SK-N-SH treated with all-trans-retinoic acid at 6 μM for 48 hours (cell line): ENCODE measurements at regions not wholly inside any gene's neighbourhood (a gene's known extent, or its start where the extent isn't known, plus 50 kb on each side); places are given as distances from the start of the nearest gene placed in this dataset.

Experiments used
- CREB5 ChIP-seq: fragments of 250-450 bp; sonication (Bioruptor Pico); IDR thresholded peaks from 2 replicates; pipeline ENCODE4 v1.5.1; 2020; ENCODE audit warnings: low read depth, mild to moderate bottlenecking, moderate library complexity
- CSRNP3 ChIP-seq: fragments of 250-450 bp; sonication (Bioruptor Pico); IDR thresholded peaks from 2 replicates; pipeline ENCODE4 v1.5.1; 2021; ENCODE audit warnings: mild to moderate bottlenecking, moderate library complexity
- OSR1 ChIP-seq: fragments of 250-450 bp; sonication (Bioruptor Pico); IDR thresholded peaks from 2 replicates; pipeline ENCODE4 v1.8.0; 2022; ENCODE audit warnings: moderate library complexity, mild to moderate bottlenecking, inconsistent platforms
- SNAI2 ChIP-seq: fragments of 250-450 bp; sonication (Bioruptor Pico); IDR thresholded peaks from 2 replicates; pipeline ENCODE4 v1.5.0; 2020; ENCODE audit warnings: mild to moderate bottlenecking, moderate library complexity
- TCF4 ChIP-seq: fragments of 250-450 bp; sonication (Bioruptor Pico); IDR thresholded peaks from 2 replicates; pipeline ENCODE4 v1.8.0; 2021; ENCODE audit warnings: mild to moderate bottlenecking, moderate library complexity, borderline replicate concordance
- ZNF565 ChIP-seq: fragments of 450-650 bp; formaldehyde crosslinking; conservative IDR thresholded peaks from 2 replicates; pipeline ENCODE4 v1.5.0; 2020; ENCODE audit warnings: low read depth, mild to moderate bottlenecking, moderate library complexity
- ZNF70 ChIP-seq: fragments of 450-650 bp; formaldehyde crosslinking; IDR thresholded peaks from 2 replicates; pipeline ENCODE4 v1.5.0; 2020; ENCODE audit warnings: mild to moderate bottlenecking, moderate library complexity
- TF ChIP-seq, protein P1 (sequence below): fragments of 250-450 bp; sonication (Bioruptor Pico); IDR thresholded peaks from 2 replicates; pipeline ENCODE4 v1.8.0; 2021; ENCODE audit warnings: low read depth, mild to moderate bottlenecking, moderate library complexity, borderline replicate concordance
- TF ChIP-seq, protein P2 (sequence below): fragments of 250-450 bp; sonication (Bioruptor Pico); IDR thresholded peaks from 2 replicates; pipeline ENCODE4 v1.8.0; 2020; ENCODE audit warnings: mild to moderate bottlenecking, moderate library complexity, borderline replicate concordance

- TF ChIP-seq OSR1, result no peak
- no peak for TF ChIP-seq ZNF70 (CRISPR knock-in tag)
- TF ChIP-seq ZNF565 (CRISPR knock-in tag), result no peak
- TF ChIP-seq SNAI2 (CRISPR knock-in tag), result no peak
- TF ChIP-seq, protein P1, sequence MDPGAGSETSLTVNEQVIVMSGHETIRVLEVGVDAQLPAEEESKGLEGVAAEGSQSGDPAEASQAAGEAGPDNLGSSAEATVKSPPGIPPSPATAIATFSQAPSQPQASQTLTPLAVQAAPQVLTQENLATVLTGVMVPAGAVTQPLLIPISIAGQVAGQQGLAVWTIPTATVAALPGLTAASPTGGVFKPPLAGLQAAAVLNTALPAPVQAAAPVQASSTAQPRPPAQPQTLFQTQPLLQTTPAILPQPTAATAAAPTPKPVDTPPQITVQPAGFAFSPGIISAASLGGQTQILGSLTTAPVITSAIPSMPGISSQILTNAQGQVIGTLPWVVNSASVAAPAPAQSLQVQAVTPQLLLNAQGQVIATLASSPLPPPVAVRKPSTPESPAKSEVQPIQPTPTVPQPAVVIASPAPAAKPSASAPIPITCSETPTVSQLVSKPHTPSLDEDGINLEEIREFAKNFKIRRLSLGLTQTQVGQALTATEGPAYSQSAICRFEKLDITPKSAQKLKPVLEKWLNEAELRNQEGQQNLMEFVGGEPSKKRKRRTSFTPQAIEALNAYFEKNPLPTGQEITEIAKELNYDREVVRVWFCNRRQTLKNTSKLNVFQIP (CRISPR knock-in tag), result no peak
- no peak for TF ChIP-seq CREB5 (CRISPR knock-in tag)
- no peak for TF ChIP-seq CSRNP3 (CRISPR knock-in tag)
- TF ChIP-seq, protein P2, sequence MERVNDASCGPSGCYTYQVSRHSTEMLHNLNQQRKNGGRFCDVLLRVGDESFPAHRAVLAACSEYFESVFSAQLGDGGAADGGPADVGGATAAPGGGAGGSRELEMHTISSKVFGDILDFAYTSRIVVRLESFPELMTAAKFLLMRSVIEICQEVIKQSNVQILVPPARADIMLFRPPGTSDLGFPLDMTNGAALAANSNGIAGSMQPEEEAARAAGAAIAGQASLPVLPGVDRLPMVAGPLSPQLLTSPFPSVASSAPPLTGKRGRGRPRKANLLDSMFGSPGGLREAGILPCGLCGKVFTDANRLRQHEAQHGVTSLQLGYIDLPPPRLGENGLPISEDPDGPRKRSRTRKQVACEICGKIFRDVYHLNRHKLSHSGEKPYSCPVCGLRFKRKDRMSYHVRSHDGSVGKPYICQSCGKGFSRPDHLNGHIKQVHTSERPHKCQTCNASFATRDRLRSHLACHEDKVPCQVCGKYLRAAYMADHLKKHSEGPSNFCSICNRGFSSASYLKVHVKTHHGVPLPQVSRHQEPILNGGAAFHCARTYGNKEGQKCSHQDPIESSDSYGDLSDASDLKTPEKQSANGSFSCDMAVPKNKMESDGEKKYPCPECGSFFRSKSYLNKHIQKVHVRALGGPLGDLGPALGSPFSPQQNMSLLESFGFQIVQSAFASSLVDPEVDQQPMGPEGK (CRISPR knock-in tag), result no peak
- TF ChIP-seq TCF4, result no peak
Measured at GRCh38 chr21:32867597-32867996, 96.0 kb upstream of the PAXBP1 start.
